Heart left ventricle (tissue), 16 donors: ENCODE measurements at regions not wholly inside any gene's neighbourhood (a gene's known extent, or its start where the extent isn't known, plus 50 kb on each side); places are given as distances from the start of the nearest gene placed in this dataset.

Experiments
- ATAC-seq, 4 donors: fragments of 200-7000 bp; cut with Tn5 transposase; one replicate each; pipeline ENCODE4 v1.9.1; 2020 to 2022; ENCODE audit warnings: moderate library complexity in 4 of 4, mild to moderate bottlenecking in 3 of 4, moderate number of reproducible peaks in 1 of 4
- DNase-seq, 5 donors: peaks; one replicate each; pipeline ENCODE4 v3.0.0-alpha.2; 2020
- H3K27ac ChIP-seq, 12 donors: fragments of 200-600 bp; sonication (generic) in 4 of 12; one replicate each; pipeline versions ENCODE4 v1.5.0 to v1.8.0; 2016 to 2022; ENCODE audit warnings: mild to moderate bottlenecking in 2 of 12
- H3K27me3 ChIP-seq, 9 donors: fragments of 200-600 bp; sonication (generic) in 2 of 9; one replicate each; pipeline versions ENCODE4 v1.5.1 to v1.8.0; 2016 to 2022; ENCODE audit warnings: mild to moderate bottlenecking in 3 of 9
- H3K36me3 ChIP-seq, 9 donors: fragments of 200-600 bp; sonication (generic) in 2 of 9; one replicate each; pipeline versions ENCODE4 v1.5.0 to v1.8.0; 2018 to 2022; ENCODE audit warnings: mild to moderate bottlenecking in 2 of 9
- H3K4me1 ChIP-seq, 12 donors: fragments of 200-600 bp; sonication (generic) in 4 of 12; one replicate each; pipeline versions ENCODE4 v1.5.0 to v1.8.0; 2016 to 2022; ENCODE audit warnings: mild to moderate bottlenecking in 3 of 12
- H3K4me3 ChIP-seq, 12 donors: fragments of 200-600 bp; sonication (generic) in 4 of 12; one replicate each; pipeline versions ENCODE4 v1.5.0 to v1.8.0; 2017 to 2022; ENCODE audit warnings: mild to moderate bottlenecking in 9 of 12, moderate library complexity in 4 of 12
- H3K9me3 ChIP-seq, 12 donors: fragments of 200-600 bp; sonication (generic) in 4 of 12; one replicate each; pipeline versions ENCODE4 v1.5.0 to v1.8.0; 2016 to 2022; ENCODE audit warnings: mild to moderate bottlenecking in 1 of 12
- POLR2A ChIP-seq, 2 donors: fragments of 450-650 bp; IDR thresholded peaks; one replicate each; pipeline ENCODE4 v1.6.1; 2017; ENCODE audit warnings: antibody characterized with exemption in 2 of 2, mild to moderate bottlenecking in 2 of 2, moderate library complexity in 2 of 2
- WGBS, 4 donors: extraction: QIAGEN DNeasy Blood & Tissue Kit in 2 of 4; methylation state at CpG; one replicate each; pipeline versions ENCODE4 v1.1.5 to v1.1.7; 2013 to 2018; 5-methylcytosine and 5-hydroxymethylcytosine counted together
- intact Hi-C, 10 donors: fragments of 100-400 bp; cut with DNase I; formaldehyde crosslinking; loops; one replicate each; pipeline versions ENCODE4 v1.11.1 to v1.14.2; 2022
- TF ChIP-seq, protein P1 (sequence below), 12 donors: fragments of 200-600 bp; sonication (generic) in 4 of 12; IDR thresholded peaks; one replicate each; pipeline versions ENCODE4 v1.5.0 to v1.8.0; 2018 to 2022; ENCODE audit warnings: antibody characterized with exemption in 12 of 12, mild to moderate bottlenecking in 5 of 12
- donor health status: ischemic (EF 13 %, LVEDD 7.1; RV severe dilation, severe dysfunction).
- donor health status: healthy with polysubstance abuse.
- donor health status: DM: no; HTN: yes; CAD: no.
- donor health status: DM: no; HTN: no; CAD: no.
- donor health status: ischemic (EF 25% LVEDD 6.9; RV normal size, moderate dysfunction).
- donor health status: ischemic (EF 25% LVEDD 5.7; RV mildly dilated, moderate dysfunction).
- donor health status: healthy.
- donor health status: DM: yes; HTN: yes; CAD: no.
- donor health status: ischemic (EF 35%, LVEDD 5.7; RV mildly dilated, moderate dysfunction).
- donor health status: nonischemic (EF 11% LVEDD 7.7; RV severe dilation, severe dysfunction).
- donor health status: DM: yes; HTN: yes; CAD: no.
- donor health status: PGD.
- donor health status: ischemic (EF 29% LVEDD 5.4; RV normal size, mild dysfunction).
- donor health status: nonischemic (EF 23%, LVEDD 6.1; RV moderate dilation, normal function).

GRCh38 chrX:139112432-139112831 is 400.9 kb upstream of the FGF13 start:
- intact Hi-C loops = no loop called here
- WGBS, 4 donors = 49 to 66% (median 57%) methylated on average over 2 of the region's 2 CpGs

DNA sequence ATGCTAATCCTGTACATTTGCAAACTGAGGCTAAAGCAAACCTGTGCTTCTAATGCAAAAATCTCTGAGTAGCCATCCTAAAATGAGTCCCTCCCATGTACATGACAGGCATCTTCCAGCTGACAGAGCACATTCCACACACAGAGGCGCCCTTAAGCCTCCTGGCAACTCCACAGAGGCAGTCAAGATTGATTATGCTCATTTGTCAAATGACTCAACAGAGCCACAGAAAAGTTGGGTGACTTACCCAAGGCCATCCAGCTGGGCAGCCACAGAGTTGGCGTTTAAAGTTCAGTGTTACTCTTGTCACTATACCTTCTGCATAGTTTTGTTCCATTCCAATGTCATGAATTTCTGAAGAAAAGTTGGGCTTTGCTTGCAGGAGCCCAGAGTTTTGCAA is 394.6 kb upstream of the FGF13 start:
- DNase-seq (no peak), ATAC-seq (no peak)
- Histone ChIP-seq H3K27me3 (no peaks in the 10 kb centered on the region), H3K9me3 (no peaks in the 10 kb centered on the region), H3K4me1 (no peaks in the 10 kb centered on the region), H3K4me3 (no peak overlapping the region), H3K27ac (no peak overlapping the region), H3K36me3 (no peaks in the 10 kb centered on the region)
- intact Hi-C loops = no loop called here
- 55 to 85% (median 71%) methylated on average over 2 of the region's 2 CpGs for WGBS, 4 donors
- TF ChIP-seq, protein P1, sequence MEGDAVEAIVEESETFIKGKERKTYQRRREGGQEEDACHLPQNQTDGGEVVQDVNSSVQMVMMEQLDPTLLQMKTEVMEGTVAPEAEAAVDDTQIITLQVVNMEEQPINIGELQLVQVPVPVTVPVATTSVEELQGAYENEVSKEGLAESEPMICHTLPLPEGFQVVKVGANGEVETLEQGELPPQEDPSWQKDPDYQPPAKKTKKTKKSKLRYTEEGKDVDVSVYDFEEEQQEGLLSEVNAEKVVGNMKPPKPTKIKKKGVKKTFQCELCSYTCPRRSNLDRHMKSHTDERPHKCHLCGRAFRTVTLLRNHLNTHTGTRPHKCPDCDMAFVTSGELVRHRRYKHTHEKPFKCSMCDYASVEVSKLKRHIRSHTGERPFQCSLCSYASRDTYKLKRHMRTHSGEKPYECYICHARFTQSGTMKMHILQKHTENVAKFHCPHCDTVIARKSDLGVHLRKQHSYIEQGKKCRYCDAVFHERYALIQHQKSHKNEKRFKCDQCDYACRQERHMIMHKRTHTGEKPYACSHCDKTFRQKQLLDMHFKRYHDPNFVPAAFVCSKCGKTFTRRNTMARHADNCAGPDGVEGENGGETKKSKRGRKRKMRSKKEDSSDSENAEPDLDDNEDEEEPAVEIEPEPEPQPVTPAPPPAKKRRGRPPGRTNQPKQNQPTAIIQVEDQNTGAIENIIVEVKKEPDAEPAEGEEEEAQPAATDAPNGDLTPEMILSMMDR (IDR thresholded peaks at IDR 0.05) = no peak
- no peak for TF ChIP-seq POLR2A (IDR thresholded peaks at IDR 0.05)

More at GRCh38 chrX:139112432-139112831, 400.9 kb upstream of the FGF13 start:
- ATAC-seq (peak in 3 of 4 donors; percentile 48 to 74 (median 58)), DNase-seq (peak in 3 of 5 donors; percentile 8 to 23 (median 16))
- Histone ChIP-seq H3K9me3 (no peaks in the 10 kb centered on the region), H3K36me3 (no peaks in the 10 kb centered on the region), H3K27ac (no peak overlapping the region), H3K4me1 (no peaks in the 10 kb centered on the region), H3K27me3 (no peaks in the 10 kb centered on the region), H3K4me3 (no peak overlapping the region)
- no peak for TF ChIP-seq POLR2A (IDR thresholded peaks at IDR 0.05)
- TF ChIP-seq, protein P1 (IDR thresholded peaks at IDR 0.05) = no peak

DNA sequence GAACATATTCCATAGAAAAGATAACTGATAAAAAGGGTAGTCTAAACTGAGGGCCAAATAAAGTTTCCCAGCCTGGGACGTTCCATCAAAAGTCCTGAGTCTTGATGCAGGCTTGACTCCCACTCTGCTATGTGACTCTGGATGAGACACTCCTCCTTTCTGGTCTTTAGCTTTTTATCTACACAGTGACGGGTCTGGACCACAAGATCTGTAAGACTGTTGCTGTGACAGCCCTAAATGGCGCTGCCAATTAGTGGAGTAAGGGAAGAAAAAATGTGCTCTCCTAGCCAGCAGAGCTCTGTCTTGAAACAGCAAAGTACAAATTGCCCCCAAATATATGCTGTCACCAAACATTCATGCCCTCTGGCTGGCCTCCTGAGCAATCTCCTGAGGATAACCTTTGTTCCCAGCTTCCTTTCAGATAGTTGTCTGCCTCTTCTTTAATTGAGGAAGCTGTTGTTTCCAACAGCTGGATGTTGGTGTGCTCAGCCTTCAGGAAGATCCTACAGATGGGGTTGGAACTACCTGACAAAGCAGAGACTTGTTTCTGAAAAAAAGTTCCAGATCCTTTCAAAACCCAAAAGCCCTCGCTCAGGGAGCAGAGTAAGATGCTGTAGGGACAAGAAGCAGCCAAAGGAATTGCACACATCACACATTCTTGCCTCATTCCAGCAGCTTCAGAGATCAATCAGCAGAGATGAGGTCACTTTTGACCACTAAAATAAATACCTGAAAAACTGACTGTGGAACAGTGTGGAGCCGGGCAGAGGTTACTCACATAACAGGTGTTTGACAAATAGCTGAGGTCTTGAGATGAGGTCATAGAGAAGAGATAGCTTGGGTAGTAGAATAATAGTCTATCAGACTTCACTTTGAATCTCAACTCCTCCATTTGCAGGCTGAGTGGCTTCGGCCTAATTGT is 383.4 kb upstream of the FGF13 start:
- 57 to 70% (median 63%) methylated on average over 6 of the region's 6 CpGs for WGBS, 4 donors
- ATAC-seq (no peak), DNase-seq (no peak)
- Histone ChIP-seq H3K9me3 (no peaks in the 10 kb centered on the region), H3K4me1 (no peaks in the 10 kb centered on the region), H3K27me3 (no peaks in the 10 kb centered on the region), H3K36me3 (no peaks in the 10 kb centered on the region), H3K4me3 (no peak overlapping the region), H3K27ac (no peak overlapping the region)
- no peak for TF ChIP-seq POLR2A (IDR thresholded peaks at IDR 0.05)
- TF ChIP-seq, protein P1 (IDR thresholded peaks at IDR 0.05) = no peak
- intact Hi-C loops = no loop called here

DNA sequence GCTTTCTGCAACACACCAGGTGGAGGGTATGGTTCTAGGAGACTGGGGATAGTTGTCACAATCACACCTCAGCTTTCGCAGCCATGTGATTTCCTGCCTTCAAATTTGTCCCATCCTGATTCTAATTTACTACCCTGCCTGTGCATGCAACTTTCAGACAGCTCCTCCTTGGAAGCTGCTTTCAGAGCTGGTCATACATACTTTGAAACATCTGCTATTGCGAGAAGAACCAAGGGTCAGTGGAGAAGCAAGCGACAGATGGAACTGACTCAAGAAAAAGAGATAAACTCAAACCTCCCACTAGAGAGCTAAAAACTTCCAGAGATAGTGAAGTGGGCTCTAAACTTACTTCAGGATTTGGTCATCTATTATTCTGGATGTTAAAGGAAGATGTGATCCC is 381.7 kb upstream of the FGF13 start:
- 81 to 87% (median 84%) methylated on average over 3 of the region's 3 CpGs for WGBS, 4 donors
- no peaks in the 10 kb centered on the region for H3K36me3 ChIP-seq
- intact Hi-C loops = no loop called here
- no peak overlapping the region for H3K4me3 ChIP-seq
- no peak for ATAC-seq
- no peaks in the 10 kb centered on the region for H3K9me3 ChIP-seq
- DNase-seq = no peak
- no peaks in the 10 kb centered on the region for H3K27me3 ChIP-seq
- no peak overlapping the region for H3K27ac ChIP-seq
- no peak for TF ChIP-seq POLR2A (IDR thresholded peaks at IDR 0.05)
- TF ChIP-seq, protein P1 (IDR thresholded peaks at IDR 0.05) = no peak
- no peaks in the 10 kb centered on the region for H3K4me1 ChIP-seq
